ENCODE measurements at regions not wholly inside any gene's neighbourhood (a gene's known extent, or its start where the extent isn't known, plus 50 kb on each side); places are given as distances from the start of the nearest gene placed in this dataset.

DNA sequence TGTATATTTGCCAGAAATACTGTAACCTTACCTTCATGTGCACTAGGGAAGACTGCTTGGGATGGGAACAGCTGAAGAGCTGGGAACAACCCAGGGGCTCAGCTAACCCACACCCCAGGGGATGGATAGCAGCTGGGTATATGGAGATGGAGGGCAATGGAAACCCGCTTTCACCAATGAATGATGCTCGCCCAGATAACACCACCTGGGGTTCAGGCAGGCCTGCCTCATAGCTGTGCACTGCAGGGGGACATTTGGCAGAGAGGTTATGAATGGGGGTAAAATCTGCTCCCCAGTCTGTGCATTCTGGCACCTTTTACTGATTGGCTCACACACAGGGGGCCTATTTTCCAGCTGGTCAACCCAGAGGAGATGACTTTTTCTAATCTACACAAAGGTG lies 170.7 kb downstream of the CHST1 start:
- H3K36me3 ChIP-seq: no peaks in the 10 kb centered on the region
- peaks cover 16% of the 10 kb centered on the region for H3K27me3 ChIP-seq
- TF ChIP-seq POLR2AphosphoS5 (IDR thresholded peaks at IDR 0.05): no peak
- TF ChIP-seq POLR2A (IDR thresholded peaks at IDR 0.05): no peak
- TF ChIP-seq CTCF (IDR thresholded peaks at IDR 0.05): no peak
- TF ChIP-seq EP300 (IDR thresholded peaks at IDR 0.05): no peak
- DNase-seq (ENCODE audit: low spot score in 2 of 2): peak in 1 of 2 donors; percentile 24
- 92% methylated on average over 2 of the region's 2 CpGs for WGBS
- no peak overlapping the region for H3K4me3 ChIP-seq
- no peak overlapping the region for H3K27ac ChIP-seq
- H3K4me1 ChIP-seq: no peaks in the 10 kb centered on the region
- H3K9me3 ChIP-seq: no peaks in the 10 kb centered on the region

GRCh38 chr11:45489281-45489905 lies 176.0 kb downstream of the CHST1 start:
- peaks cover 20% of the 10 kb centered on the region for H3K27me3 ChIP-seq
- no peak overlapping the region for H3K27ac ChIP-seq
- 46% methylated on average over 7 of the region's 7 CpGs for WGBS
- no peak overlapping the region for H3K4me3 ChIP-seq
- no peaks in the 10 kb centered on the region for H3K4me1 ChIP-seq
- DNase-seq (ENCODE audit: low spot score in 2 of 2): peak in 1 of 2 donors; percentile 38
- no peaks in the 10 kb centered on the region for H3K36me3 ChIP-seq
- TF ChIP-seq CTCF (IDR thresholded peaks at IDR 0.05) (no peak), POLR2AphosphoS5 (IDR thresholded peaks at IDR 0.05) (no peak), POLR2A (IDR thresholded peaks at IDR 0.05) (no peak), EP300 (IDR thresholded peaks at IDR 0.05) (no peak)
- no peaks in the 10 kb centered on the region for H3K9me3 ChIP-seq

DNA sequence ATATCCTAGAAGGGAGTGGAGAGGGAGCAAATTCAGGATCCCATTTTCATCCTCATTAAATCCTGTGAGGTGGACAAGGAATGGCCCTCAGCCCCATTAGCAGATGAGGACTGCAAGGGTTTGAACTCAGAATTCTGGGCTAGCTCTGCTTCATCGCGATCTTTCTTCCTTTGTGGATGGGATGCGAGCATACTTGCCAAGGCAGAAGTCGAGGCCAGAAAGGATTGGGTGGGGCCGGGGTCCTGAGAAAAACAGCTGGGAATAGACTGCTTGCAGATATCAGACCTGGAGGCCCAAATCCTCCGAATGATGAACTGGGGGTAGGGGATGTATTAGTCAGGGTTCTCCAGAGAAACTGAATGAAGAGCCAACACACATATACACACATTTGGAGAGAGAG lies 179.0 kb downstream of the CHST1 start:
- Histone ChIP-seq H3K27me3 (peaks cover 14% of the 10 kb centered on the region), H3K4me1 (no peaks in the 10 kb centered on the region), H3K4me3 (no peak overlapping the region), H3K27ac (no peak overlapping the region), H3K9me3 (no peaks in the 10 kb centered on the region), H3K36me3 (no peaks in the 10 kb centered on the region)
- WGBS: 91% methylated on average over 6 of the region's 6 CpGs
- DNase-seq (ENCODE audit: low spot score in 2 of 2): peak in 1 of 2 donors; percentile 35
- TF ChIP-seq POLR2AphosphoS5 (IDR thresholded peaks at IDR 0.05) (no peak), EP300 (IDR thresholded peaks at IDR 0.05) (no peak), CTCF (IDR thresholded peaks at IDR 0.05) (no peak), POLR2A (IDR thresholded peaks at IDR 0.05) (no peak)

- H3K36me3 ChIP-seq: no peaks in the 10 kb centered on the region
- no peak overlapping the region for H3K27ac ChIP-seq
- DNase-seq (ENCODE audit: low spot score in 2 of 2): peak in 1 of 2 donors; percentile 24
- no peaks in the 10 kb centered on the region for H3K4me1 ChIP-seq
- WGBS: 82% methylated on average over 8 of the region's 8 CpGs
- TF ChIP-seq EP300 (IDR thresholded peaks at IDR 0.05): no peak
- TF ChIP-seq POLR2AphosphoS5 (IDR thresholded peaks at IDR 0.05): no peak
- no peak for TF ChIP-seq CTCF (IDR thresholded peaks at IDR 0.05)
- no peak for TF ChIP-seq POLR2A (IDR thresholded peaks at IDR 0.05)
- no peaks in the 10 kb centered on the region for H3K9me3 ChIP-seq
- no peak overlapping the region for H3K4me3 ChIP-seq
- H3K27me3 ChIP-seq: peaks cover 20% of the 10 kb centered on the region
These were observed 180.2 kb downstream of the CHST1 start for GRCh38 chr11:45485070-45485707.

- Histone ChIP-seq H3K27me3 (peaks cover 26% of the 10 kb centered on the region), H3K9me3 (no peaks in the 10 kb centered on the region), H3K27ac (no peak overlapping the region), H3K4me1 (no peaks in the 10 kb centered on the region), H3K36me3 (no peaks in the 10 kb centered on the region), H3K4me3 (no peak overlapping the region)
- DNase-seq (ENCODE audit: low spot score in 2 of 2): peak in 1 of 2 donors; percentile 41
- 44% methylated on average over 11 of the region's 11 CpGs for WGBS
- TF ChIP-seq CTCF (IDR thresholded peaks at IDR 0.05) (no peak), POLR2A (IDR thresholded peaks at IDR 0.05) (no peak), POLR2AphosphoS5 (IDR thresholded peaks at IDR 0.05) (no peak), EP300 (IDR thresholded peaks at IDR 0.05) (no peak)
These were observed 181.0 kb downstream of the CHST1 start for GRCh38 chr11:45484326-45484883.

Measured in suprapubic skin (tissue), 4 donors.